ENCODE measurements at regions not wholly inside any gene's neighbourhood (a gene's known extent, or its start where the extent isn't known, plus 50 kb on each side); places are given as distances from the start of the nearest gene placed in this dataset.
A peak's percentile ranks its signal among the peaks of the same experiment; 100 is the strongest.

DNA sequence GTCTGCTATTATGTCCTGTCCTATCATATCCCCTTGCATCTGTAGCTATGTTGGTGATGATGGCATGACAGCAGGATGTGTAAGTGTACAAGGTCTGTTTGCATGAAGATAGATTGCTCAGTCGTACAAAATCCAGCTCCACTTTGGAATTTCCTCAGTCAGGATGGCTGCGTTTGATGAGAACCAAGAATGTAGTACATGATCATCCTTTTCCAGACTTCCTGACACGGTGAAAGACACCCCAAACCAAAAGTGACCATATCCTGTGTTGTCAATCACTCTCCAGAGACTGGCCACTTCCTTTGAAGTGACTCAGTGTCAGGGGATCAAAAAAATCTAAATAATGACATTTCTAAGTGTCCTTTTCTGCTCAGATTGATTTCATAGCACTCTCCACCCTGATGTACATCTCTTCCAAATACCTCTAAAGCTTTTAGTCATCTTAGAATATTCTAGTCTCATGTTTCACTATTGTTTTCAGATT, 213.4 kb downstream of the PLK2 start:
- DNase-seq, result peak; percentile 48

DNA sequence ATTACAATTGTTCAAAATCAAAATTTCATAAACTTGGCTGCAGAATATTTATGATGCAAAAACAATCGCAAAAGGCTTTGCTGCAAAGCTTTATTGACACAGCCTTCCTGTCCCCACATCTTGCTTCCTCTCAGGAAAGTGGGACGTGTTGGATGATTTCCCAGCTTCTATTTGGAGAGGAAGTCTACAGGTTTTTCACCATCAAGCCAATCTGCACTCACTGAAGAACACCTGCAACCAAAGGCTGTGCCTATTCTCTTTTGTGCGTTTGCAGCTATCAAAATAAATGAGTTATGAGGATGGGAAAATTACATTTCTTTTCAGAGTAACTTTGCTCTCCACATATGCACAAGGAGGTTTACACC, 214.4 kb downstream of the PLK2 start:
- DNase-seq, result no peak

DNA sequence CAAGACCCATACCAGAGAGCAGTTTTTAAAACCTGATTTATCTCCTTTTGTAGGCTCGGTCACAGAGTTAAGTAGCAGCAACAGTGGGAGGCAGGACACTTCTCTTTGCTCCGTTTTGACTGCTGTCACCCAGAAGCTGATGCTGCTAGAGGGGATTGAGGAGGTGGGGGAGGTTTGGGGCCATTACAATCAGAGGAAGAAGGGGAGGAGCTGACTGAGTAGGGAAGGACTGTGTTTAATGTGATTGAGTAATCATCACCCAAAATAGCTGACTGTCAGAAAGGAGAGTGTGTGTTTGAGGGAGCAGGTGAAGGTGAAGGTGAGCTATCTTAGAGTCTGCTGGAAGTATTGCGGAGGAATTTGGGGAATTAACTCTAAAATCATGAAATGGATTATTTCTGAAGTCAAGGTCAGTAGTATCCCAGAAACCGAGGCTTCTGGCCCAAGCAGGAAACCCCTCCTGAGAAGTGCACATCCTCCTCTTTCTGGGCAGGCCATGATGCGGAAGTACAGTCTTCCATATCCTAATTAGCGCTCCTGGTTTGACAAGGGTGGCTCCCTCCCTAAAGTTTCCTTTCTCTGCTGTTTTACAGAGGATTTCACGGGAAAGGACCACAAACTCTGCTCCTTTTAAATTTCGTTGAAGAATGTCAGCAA, 214.9 kb downstream of the PLK2 start:
- DNase-seq, result no peak

DNA sequence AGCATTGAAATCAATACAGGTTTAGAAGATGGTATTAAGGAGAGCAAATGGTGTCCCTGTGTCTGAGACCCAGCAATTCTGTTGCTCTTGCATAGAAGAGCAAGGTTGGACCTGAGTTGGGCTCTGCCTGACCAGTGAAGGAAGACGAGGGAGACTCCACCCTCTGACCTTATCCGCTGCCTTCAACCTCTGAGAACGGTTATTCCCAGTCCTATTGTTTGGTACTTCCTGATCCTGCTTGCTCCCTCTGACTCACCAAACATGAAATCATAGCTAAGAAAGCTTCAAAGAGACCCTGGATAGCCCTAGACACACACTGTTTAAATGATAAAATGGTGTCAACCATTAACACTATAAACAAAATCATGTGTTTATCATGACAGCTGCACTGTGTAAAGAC, 218.5 kb downstream of the PLK2 start:
- DNase-seq, result peak; percentile 38

DNA sequence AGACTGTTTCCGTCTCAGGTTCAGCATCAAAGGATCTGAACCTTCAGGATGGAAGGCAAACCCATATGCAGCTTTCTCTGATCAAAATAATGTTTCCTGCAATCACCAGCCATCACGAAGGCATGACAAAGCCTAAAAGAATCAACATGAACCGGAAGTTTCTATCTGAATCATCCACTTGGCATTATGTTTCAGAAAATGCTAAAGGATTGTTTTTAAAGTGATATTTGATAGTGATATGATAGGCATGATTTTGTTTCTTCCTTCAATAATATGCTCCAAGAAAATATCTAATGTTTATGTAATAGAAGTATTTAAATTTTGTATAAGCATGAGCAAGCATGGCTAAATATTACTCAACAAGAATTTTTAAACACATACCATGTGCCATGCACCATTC, 219.6 kb downstream of the PLK2 start:
- DNase-seq, result peak; percentile 92

DNA sequence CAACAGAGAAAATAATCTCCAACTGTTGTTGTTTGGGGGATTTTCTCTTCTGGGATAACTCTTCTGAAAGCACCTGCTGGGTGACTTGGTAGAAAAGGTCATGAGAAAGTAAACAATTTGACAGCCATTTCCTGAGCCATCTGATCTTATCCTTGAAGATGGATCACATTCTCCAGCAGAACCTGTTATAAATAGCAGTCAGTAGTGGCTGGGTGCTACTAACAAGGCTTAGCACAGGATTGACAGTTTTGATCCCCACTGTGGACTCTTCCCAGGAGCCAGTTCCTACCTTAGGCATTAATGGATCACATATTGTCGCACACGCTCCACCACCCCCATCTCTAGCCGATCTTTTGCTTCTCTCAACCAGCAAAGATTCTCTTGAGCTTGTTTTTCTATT, 220.2 kb downstream of the PLK2 start:
- no peak for DNase-seq

DNA sequence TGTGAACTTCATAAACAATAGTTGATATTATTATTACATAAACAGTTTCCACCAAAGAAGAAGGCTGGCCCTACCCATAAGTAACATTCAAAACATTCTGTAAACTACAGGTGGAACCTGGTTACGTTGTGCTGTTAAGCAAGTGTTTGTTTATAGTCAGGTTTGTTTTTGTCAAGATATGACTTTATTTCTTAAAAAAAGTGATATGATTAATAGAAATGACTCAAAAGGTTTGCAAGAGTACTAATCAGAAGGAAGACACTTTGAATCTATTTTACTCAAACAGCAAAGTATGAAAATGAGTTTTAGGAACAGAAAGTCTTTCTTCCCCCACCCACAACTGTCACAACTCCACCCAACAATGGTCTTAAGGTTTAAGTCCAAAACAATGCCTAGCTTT, 220.8 kb downstream of the PLK2 start:
- no peak for DNase-seq

DNA sequence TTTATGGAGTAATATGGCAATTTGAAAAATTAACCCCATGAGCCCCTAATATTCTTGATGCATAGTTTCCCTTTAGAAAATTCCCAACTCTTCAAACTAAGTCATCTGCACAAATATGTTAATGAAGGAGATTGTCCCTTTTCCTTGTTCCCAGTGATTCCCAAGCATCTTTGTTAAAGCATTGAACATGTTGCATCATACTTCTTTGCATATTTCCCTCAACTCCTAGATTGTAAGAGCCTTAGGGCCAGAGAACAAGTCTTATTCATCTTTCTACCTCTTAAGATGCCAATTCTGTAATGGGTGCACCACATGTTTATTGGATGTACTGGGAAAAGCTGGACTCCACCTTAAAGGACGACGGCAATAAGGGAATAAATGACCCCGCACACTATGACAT, 223.4 kb downstream of the PLK2 start:
- DNase-seq, result no peak

DNA sequence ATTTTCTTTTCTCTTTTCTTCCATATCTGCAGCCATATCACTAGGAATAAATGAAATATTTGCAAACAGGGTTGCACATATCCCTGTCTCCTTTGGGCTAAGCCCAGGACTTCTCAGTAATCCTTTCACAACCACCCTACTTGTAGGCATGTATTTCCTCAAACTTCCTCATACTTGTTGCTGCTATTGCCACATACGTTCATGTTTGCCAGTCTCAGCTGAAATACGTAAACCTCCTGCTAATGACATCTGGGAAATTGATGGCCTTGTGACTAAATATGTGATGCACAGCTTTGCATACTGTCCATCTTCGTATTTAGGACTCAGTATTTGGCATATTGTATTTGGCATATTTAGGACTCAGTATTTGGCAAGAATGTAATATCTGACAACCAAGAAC, 224.6 kb downstream of the PLK2 start:
- no peak for DNase-seq

DNA sequence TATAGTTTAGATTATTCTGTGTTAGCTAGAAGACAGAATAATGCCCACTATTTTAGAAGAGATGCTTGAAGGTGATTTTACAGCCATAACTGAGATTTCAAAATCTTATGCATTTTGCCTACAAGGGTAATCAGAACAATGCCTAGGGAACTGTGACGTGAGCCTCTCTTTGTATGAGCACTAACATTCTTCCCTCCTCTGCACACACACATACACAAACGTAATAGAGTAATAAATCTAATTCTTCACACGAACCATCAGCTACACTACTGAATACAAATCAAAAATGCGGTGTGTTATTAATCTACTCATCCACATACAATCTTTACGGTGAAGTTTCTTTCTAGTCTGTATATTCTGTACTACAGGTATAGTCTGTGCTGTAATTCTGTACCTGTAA, 227.8 kb downstream of the PLK2 start:
- DNase-seq, result no peak

DNA sequence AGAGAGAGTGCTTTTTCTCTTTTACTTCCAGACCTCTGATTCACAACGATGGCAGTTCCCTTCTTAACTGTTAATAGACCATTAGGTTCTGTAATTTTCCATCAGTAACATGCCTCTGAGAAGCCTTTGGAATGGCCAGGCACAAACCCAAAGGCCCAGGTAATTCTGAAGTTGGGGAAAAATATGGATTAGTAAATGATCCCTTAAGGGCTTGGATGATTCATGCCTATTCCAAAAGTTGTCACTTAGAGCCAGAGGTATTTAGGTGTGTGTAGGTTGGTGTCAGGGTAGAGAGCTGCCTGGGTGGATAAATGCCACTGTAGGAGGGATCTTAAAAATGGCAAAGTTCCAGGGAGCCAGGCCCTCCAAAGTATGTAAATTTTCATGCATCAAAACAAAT, 228.8 kb downstream of the PLK2 start:
- no peak for DNase-seq

DNA sequence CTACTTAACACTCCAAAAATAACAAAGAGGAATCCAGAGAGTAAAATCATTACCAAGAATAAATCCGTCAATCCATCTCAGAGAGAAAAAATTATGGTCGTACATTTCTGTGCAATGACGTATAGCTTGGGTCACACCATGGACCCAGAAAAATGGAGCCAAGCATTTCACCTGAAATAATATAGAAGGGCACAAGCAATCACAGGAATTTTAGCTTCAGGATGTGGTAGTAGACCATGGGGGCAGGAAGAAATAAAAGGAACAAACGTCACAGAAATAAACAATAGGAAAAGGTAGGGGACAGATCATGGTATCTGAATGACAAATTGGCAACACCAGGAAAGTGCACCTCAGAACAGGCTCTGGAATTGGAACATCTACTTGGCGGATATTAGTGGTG, 231.0 kb downstream of the PLK2 start:
- DNase-seq, result no peak

DNA sequence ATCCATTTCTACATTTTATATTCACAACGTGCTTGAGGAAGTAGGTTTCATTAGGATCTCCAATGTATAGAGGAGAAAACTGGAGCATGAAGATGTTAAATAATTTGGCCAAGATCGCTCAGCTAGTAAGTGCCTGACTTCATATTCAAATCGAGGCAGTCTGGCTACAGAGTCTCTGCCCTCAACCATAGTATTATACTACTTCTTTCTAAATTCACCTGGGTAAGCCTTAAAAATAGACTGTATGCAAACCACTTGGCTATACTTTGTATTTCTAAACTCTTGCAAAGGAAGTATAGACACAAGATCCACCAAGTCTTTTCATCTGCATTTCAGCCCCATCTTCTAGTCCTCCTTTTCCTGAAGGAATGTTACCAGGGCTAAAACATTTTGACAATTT, 232.0 kb downstream of the PLK2 start:
- no peak for DNase-seq

DNA sequence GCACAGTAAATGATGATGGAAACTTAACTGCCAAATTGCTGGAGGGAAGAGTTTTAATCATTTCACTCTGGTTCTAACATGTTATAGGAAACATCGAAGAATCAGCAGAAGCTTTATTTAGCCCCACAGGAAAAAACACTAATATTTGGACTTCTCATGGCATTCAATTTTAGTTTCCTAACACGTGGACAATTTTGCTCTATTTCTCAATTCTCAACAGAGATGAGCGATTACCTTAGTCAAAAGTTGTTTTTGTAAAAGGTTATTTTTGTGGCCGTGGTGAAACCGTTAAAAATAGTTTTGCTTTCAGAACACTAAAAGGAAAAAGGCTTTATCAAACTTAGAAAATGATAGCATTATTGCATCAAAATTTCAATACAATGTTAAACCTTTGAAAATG, 235.2 kb downstream of the PLK2 start:
- DNase-seq, result no peak

DNA sequence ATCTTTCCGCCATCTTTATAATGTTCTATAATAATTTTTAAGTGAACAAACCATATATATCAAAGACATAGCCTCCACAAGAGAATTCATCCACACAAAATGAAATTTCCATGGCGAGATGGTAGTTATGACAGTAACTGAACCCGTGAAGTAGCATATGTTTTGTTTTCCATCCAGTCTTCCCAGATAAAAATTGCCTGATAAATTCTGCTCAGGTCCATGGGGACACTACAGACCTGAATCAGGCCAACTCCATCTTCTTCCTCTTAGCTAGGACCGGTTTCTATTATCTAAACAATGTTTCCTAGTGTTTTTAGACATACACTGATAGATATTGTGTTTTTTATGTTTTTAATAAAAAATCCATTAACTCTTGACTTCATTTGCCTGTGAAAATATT, 235.7 kb downstream of the PLK2 start:
- no peak for DNase-seq

DNA sequence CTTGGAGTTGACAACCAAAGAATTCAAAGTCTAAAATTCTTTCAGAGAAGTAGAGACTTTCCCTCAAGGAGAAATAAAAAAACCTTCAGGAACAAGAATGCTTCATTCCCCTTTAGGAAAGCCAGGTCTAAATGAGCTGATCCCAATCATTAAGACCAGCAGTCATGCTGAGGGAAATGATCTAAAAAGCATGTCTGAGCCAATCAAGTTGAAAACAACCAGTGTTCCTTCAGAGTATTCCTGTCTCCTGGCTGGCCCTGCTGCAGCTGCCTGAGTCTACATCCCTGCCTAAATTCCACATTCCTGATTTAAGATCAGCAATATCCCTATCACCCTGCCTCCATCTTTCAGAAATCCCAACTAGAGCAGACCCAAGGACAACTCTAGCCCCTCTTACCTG, 244.5 kb downstream of the PLK2 start:
- no peak for DNase-seq

DNA sequence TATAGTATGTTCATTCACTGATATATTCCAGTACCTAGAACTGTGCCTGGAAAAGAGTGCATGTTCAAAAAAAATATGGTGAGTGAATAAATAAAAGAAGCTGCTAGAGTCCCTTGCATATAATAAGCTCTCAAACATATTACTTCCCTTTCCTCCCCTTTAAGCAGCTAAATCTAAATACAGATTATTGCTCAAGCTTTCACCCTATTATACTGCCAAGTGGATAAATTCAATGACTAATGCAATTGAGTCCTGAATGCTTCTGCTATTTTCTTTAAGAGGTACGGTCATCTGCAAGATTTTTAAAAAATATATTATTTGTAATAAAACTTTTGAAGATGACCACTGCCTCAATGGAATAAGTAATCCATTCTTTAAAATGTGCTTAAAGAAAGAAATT, 248.4 kb downstream of the PLK2 start:
- DNase-seq, result no peak

DNA sequence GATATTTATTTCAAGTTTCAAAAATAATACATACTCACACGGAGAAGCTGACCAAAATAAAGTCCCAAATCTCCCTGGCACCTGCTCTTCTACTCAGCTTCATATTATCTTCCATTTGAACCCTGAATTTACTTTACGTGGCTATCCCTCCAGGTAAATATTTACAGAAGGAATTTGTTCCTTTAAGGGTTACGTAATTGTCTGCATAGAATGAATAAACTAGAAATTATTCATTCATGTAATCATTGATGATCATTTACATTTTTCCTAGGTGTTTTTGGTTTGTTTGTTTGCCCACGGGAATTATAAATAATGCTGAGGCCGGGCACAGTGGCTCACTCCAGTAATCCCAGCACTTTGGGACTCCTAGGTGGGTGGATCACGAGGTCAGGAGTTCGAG, 251.2 kb downstream of the PLK2 start:
- DNase-seq, result no peak

DNA sequence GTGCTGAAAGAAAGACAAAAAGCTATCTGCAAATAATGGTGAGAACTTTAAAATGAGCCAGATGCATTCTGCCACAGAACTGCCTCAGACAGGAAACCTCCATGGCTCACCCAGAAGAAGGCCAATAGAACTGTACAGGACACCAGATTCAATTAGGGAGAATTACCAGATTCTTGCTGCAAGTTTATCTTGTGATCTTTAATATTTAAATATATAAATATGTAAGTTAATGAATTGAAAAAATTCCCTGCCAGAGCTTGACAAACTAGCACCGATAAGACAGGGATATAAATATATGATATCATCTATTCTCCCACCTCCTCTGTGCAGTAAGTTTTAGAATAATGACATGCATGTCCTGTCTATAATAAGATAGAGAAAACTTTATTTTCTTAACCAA, 252.8 kb downstream of the PLK2 start:
- no peak for DNase-seq

DNA sequence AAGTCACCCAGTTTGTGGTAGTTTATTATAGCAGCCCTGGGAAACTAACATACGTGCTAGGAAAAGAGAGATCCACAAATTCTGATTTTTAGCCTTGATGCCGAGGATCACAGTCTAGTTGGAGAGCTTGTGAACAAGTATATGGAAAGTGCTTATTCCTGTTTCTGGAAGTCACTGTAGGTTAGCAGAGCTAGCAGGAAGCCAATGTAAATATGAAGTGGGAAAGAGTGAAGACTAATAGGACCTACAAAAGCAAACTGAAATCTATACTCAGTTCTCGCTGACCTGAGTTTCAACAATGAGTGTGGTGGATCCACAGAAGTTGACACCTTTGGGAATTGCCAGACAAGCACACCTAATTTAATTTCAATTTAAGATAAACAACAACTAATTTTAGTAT, 254.9 kb downstream of the PLK2 start:
- DNase-seq, result no peak

DNA sequence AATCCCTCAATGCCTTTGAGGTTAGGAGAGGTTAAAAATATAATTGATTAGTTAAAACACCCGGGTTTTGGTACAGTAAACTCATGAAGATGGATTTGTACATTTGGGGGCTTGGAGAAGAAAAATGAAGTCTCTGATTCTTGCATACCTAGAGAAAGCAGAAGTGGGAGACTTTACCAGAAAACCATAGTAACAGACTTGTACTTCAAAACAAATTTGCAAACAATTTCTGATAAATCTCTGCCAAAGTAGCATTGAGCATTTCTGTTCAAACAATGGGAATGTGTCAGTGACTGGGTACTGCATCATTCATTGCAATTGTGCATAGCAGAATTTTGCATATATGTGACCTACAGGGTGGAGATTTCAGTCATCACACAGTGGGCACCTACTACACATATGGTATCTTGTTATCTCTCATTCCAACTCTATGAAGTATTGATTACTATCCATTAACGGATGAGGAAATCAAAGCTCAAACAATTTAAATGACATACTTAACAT, 256.9 kb downstream of the PLK2 start:
- no peak for DNase-seq

DNA sequence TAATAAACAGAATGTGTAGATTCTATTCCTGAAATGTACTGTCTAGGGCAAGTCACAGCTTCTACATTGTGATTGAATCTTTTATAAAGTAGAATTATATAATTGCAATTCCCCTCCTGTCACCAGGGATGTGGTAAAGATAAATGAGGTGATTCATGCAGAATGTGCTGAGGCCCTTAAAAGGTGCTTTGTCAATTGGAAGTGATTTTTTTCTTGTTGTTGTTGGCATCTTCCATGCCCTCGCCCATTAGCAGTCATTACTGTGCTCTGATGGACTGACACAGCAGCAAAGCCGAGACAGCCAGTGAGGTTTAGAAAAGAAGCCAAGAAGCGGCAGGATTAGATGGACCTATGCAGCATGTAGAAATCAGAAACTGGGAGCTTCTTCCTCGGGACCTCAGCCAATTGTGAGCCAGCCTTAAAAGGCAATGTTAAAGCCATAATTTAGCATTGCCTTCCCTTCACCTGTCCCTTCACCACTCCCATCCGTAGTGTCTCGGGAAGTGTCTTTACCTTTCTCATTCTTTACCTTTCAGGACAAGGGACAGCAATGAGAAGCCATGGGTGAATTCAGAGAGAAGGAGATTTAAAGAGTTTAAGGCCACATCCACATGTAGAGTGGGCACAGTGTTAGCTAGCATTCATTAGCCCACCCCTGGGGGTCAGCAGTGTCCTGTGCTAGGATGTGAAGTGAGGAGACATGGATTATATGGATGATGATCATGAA, 257.8 kb downstream of the PLK2 start:
- DNase-seq, result peak; percentile 28

DNA sequence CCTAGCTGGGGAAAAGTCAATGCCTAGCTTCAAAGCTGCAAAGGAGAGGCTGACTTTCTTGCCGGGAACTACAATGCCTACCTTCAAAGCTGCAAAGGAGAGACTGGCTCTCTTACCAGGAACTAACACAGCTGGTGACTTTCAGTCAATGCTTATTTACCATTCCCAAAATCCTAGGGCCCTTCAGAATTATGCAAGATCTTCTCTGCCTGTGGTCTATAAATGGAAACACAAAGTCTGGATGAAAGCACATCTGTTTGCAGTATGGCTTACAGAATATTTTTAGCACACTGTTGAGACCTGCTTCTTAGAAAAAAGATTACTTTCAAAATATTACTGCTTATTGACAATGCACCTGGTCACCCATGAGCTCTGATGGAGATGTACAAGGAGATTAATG, 259.4 kb downstream of the PLK2 start:
- no peak for DNase-seq

DNA sequence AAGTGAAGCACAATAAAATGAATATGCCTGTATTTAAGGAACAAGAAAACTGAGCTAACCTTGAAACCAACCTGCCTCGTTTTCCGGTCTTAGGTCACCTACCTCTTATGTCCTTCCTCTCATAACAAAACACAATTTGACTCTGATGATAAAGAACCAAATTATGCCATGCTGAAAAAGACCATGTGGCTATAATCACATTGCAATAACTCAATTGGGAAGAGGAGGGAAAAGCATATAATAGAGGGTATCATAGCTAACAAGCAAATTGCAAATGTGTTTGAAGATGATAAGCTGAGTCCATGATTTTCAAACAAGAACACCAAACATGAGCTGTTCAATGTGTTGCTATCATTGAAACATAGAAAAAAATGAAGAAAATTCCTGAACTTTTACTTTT, 260.8 kb downstream of the PLK2 start:
- DNase-seq, result no peak

DNA sequence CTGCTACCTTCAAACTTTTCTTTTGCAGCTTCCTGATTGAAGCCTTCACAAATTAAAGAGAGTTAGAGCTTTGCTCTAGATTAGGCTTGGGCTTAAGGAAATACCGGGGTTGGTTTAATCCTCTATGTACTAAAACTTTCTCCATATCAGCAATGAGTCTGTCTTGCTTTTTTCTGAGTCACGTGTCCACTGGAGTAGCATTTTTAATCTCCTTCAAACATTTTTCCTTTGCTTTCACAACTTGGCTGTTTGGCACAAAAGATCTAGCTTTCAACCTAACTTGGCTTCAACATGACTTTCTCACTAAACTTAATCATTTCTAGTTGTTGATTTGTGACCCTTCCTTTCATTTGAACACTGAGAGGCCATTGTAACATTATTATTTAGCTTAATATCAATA, 261.6 kb downstream of the PLK2 start:
- no peak for DNase-seq
